ENCODE measurements at regions not wholly inside any gene's neighbourhood (a gene's known extent, or its start where the extent isn't known, plus 50 kb on each side); places are given as distances from the start of the nearest gene placed in this dataset.

DNA sequence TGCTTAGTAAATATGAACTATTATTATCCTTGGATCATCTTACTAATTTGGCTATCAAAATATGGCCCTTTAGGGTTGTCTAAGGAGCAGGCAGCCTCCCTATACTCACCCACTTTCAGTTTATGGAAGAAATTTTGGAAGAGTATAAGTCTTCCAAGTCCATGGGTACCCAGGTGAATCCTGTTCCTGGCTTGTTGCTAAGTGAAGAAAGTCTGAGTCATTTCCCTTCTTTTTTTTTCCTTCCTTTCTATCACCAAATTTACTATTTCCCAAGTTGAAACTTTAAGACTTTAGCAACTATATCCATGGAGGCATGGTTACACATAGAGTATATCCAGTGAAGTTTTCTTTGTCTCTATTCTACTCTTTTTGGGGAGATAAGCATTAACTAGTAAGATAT, 184.0 kb upstream of the ACTBL2 start:
- CTCF ChIA-PET: no interaction called here
- H3K9me3 Mint-ChIP-seq: no peaks in the 10 kb centered on the region
- intact Hi-C loops (cut with micrococcal nuclease): no loop called here

GRCh38 chr5:57665146-57665936, 182.7 kb upstream of the ACTBL2 start:
- H3K4me1 Mint-ChIP-seq (ENCODE audit: low read depth): no peaks in the 10 kb centered on the region
- intact Hi-C loops (cut with micrococcal nuclease): no loop called here

More for the DNA sequence above, 184.0 kb upstream of the ACTBL2 start:
- POLR2A ChIA-PET: no interaction called here
- TF ChIP-seq CTCF (IDR thresholded peaks at IDR 0.05): no peak
- no peak for ATAC-seq
- peaks cover 7% of the 10 kb centered on the region for H3K27me3 Mint-ChIP-seq
- H3K4me1 Mint-ChIP-seq (ENCODE audit: low read depth): no peaks in the 10 kb centered on the region
- H3K27ac Mint-ChIP-seq: no peak overlapping the region
- no peak overlapping the region for H3K4me3 Mint-ChIP-seq
- H3K36me3 Mint-ChIP-seq (ENCODE audit: low read depth): no peaks in the 10 kb centered on the region
- DNase-seq: no peak

DNA sequence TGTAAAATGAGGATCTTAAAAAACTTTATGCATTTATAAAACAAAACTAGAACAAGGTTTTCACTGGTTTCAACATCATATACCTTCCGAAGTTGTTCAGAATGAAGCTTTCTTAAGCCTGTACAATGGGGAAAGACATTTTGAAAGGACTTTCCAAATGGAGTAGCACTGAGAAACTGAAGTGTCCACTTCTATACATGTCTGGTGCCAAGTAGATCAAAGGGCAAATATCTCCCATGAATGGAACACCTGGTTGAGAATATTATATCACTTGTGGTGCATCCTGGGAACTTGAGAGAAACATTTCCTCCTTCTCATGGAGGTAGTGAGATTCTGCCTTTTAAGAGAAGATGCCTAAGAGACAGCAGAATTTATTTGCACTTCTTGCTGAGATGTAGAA, 182.1 kb upstream of the ACTBL2 start:
- no peak for TF ChIP-seq CTCF (IDR thresholded peaks at IDR 0.05)
- Mint-ChIP-seq H3K36me3 (ENCODE audit: low read depth) (no peaks in the 10 kb centered on the region), H3K27me3 (peaks cover 8% of the 10 kb centered on the region), H3K4me1 (ENCODE audit: low read depth) (no peaks in the 10 kb centered on the region), H3K4me3 (no peak overlapping the region), H3K9me3 (no peaks in the 10 kb centered on the region), H3K27ac (no peak overlapping the region)
- no peak for DNase-seq
- intact Hi-C loops (cut with micrococcal nuclease): no loop called here
- POLR2A ChIA-PET: no interaction called here
- CTCF ChIA-PET: interaction anchor here (1.4 kb wide), 1 partner anchor 14 kb away, joined by 5 read pairs; no protein-coding TSS in a partner anchor
- ATAC-seq: no peak

More at GRCh38 chr5:57665146-57665936, 182.7 kb upstream of the ACTBL2 start:
- Mint-ChIP-seq H3K27me3 (peaks cover 8% of the 10 kb centered on the region), H3K27ac (no peak overlapping the region), H3K9me3 (no peaks in the 10 kb centered on the region), H3K4me3 (no peak overlapping the region), H3K36me3 (ENCODE audit: low read depth) (no peaks in the 10 kb centered on the region)
- CTCF ChIA-PET: interaction anchor here (1.4 kb wide), 1 partner anchor 15 kb away, joined by 5 read pairs; no protein-coding TSS in a partner anchor
- ATAC-seq (no peak), DNase-seq (no peak)
- POLR2A ChIA-PET: no interaction called here
- no peak for TF ChIP-seq CTCF (IDR thresholded peaks at IDR 0.05)

DNA sequence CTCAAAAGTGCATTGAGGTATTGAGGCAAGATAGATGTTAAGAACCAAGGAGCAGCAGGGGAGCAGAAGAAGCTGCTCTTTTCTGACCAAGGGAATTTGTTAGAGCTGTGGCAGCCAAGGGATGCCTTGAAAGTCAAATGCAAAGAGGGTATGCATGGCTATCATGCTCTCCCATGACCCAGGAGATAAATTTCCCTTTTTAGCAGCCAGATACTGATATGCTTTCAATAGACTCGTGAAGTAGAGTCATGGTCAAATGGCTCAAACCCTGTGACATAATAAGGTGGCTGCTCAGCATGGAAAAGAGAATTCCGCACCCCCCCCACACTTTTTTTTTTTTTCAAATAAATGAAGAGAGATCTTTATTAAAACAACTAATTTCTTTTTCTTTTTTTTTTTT, 180.9 kb upstream of the ACTBL2 start:
- POLR2A ChIA-PET: no interaction called here
- H3K36me3 Mint-ChIP-seq (ENCODE audit: low read depth): no peaks in the 10 kb centered on the region
- H3K9me3 Mint-ChIP-seq: no peaks in the 10 kb centered on the region
- H3K4me1 Mint-ChIP-seq (ENCODE audit: low read depth): no peaks in the 10 kb centered on the region
- CTCF ChIA-PET: no interaction called here
- no peak for TF ChIP-seq CTCF (IDR thresholded peaks at IDR 0.05)
- peaks cover 10% of the 10 kb centered on the region for H3K27me3 Mint-ChIP-seq
- no peak overlapping the region for H3K4me3 Mint-ChIP-seq
- DNase-seq (no peak), ATAC-seq (no peak)
- no peak overlapping the region for H3K27ac Mint-ChIP-seq
- intact Hi-C loops (cut with micrococcal nuclease): no loop called here

GRCh38 chr5:57662991-57663390, 180.4 kb upstream of the ACTBL2 start:
- no peaks in the 10 kb centered on the region for H3K4me1 Mint-ChIP-seq (ENCODE audit: low read depth)
- no peaks in the 10 kb centered on the region for H3K36me3 Mint-ChIP-seq (ENCODE audit: low read depth)
- ChIA-PET CTCF (no interaction called here), POLR2A (no interaction called here)
- intact Hi-C loops (cut with micrococcal nuclease): no loop called here
- no peak for DNase-seq
- no peak overlapping the region for H3K4me3 Mint-ChIP-seq
- no peaks in the 10 kb centered on the region for H3K9me3 Mint-ChIP-seq
- no peak for ATAC-seq
- H3K27me3 Mint-ChIP-seq: peaks cover 10% of the 10 kb centered on the region
- TF ChIP-seq CTCF (IDR thresholded peaks at IDR 0.05): no peak
- no peak overlapping the region for H3K27ac Mint-ChIP-seq
